Mucosa of descending colon (tissue), 3 donors: ENCODE measurements at regions not wholly inside any gene's neighbourhood (a gene's known extent, or its start where the extent isn't known, plus 50 kb on each side); places are given as distances from the start of the nearest gene placed in this dataset.

Experiments
- ATAC-seq: fragments of 200-7000 bp; cut with Tn5 transposase; one replicate; pipeline ENCODE4 v1.9.1; 2020; ENCODE audit warnings: mild to moderate bottlenecking, moderate library complexity
- DNase-seq, 3 donors: peaks; one replicate each; pipeline ENCODE4 v3.0.0-alpha.2; 2020
- H3K36me3 ChIP-seq: fragments of 200-600 bp; one replicate; pipeline ENCODE4 v1.8.0; 2021; ENCODE audit warnings: low read depth, mild to moderate bottlenecking
- H3K4me1 ChIP-seq: fragments of 200-600 bp; one replicate; pipeline ENCODE4 v1.8.0; 2021; ENCODE audit warnings: low read depth, mild to moderate bottlenecking
- H3K4me3 ChIP-seq: fragments of 200-600 bp; one replicate; pipeline ENCODE4 v1.8.0; 2021; ENCODE audit warnings: mild to moderate bottlenecking
- H3K9me3 ChIP-seq: fragments of 200-600 bp; one replicate; pipeline ENCODE4 v1.8.0; 2021; ENCODE audit warnings: mild to moderate bottlenecking
- intact Hi-C, 2 donors: fragments of 100-400 bp; cut with DNase I in 1 of 2; cut with micrococcal nuclease in 1 of 2; formaldehyde crosslinking; loops; one replicate each; pipeline versions ENCODE4 v1.11.0 to v1.11.1; 2022; cut with DNase I, micrococcal nuclease
- TF ChIP-seq, protein P1 (sequence below): fragments of 200-600 bp; IDR thresholded peaks from one replicate; pipeline ENCODE4 v1.8.0; 2022; ENCODE audit warnings: antibody characterized with exemption, mild to moderate bottlenecking
- donor health status: DM: no; HTN: no; CAD: no; lungs with moderate emphysema.
- donor health status: DM: no; HTN: no; CAD: no.
- donor health status: DM: no; HTN: yes; CAD: no.

DNA sequence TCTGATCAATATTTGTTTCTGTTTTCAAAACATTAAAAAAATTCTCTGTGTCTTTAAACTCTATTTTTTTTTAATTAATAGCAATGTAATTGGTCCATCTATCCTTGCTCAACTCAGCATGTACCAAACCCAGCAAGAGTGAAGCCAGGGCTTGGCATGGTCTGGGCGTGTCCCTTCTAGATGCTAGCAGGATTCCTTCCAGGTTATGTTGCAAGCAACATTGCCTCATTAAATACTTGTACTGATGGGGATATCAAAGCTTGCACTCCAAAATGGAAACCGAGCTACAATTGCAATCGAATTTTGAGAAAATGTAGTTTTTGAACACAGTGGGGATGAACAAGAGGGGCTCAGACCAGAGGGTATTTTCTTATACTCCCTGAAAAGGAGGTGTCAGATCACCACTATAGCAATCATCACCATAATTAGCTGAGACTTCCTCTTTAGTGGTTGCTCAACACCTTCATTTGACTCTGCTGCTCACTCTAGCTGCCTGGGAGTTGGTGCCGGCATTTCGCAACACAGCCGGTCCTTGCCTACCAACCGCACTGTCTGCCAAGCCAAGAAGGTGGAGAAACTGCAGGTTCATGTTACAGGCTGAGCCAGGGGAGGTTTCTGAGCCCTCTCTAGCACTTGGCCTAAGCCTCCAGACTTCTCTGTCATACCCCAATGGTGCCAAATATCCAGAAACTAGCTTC, 67.8 kb upstream of the RALGAPA2 start:
- DNase-seq (peak; percentile 63 to 86 (median 72)), ATAC-seq (peak; percentile 94)
- no peaks in the 10 kb centered on the region for H3K36me3 ChIP-seq
- intact Hi-C loops: no loop called here
- TF ChIP-seq, protein P1, sequence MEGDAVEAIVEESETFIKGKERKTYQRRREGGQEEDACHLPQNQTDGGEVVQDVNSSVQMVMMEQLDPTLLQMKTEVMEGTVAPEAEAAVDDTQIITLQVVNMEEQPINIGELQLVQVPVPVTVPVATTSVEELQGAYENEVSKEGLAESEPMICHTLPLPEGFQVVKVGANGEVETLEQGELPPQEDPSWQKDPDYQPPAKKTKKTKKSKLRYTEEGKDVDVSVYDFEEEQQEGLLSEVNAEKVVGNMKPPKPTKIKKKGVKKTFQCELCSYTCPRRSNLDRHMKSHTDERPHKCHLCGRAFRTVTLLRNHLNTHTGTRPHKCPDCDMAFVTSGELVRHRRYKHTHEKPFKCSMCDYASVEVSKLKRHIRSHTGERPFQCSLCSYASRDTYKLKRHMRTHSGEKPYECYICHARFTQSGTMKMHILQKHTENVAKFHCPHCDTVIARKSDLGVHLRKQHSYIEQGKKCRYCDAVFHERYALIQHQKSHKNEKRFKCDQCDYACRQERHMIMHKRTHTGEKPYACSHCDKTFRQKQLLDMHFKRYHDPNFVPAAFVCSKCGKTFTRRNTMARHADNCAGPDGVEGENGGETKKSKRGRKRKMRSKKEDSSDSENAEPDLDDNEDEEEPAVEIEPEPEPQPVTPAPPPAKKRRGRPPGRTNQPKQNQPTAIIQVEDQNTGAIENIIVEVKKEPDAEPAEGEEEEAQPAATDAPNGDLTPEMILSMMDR: no peak
- H3K4me3 ChIP-seq: no peak overlapping the region
- H3K4me1 ChIP-seq: peaks cover 22% of the 10 kb centered on the region
- no peaks in the 10 kb centered on the region for H3K9me3 ChIP-seq

DNA sequence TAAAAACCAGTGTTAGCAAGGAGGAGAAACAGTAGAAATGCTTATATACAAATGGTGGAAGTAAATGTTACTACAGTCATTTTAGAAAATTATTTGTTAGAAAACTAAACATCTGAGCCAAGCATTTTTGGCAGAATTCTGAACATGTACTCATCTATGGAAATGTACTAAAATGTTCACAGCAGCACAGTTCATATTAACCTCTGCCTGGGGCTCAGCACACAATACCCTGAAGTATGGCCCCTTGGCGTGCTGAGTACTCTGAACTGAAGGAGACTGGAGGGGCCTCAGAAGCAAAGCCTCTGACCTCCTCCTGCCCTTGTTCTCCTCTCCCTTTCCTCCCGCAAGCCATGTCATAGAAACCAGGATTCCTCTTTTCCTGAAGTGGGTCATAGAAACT, 66.2 kb upstream of the RALGAPA2 start:
- H3K4me1 ChIP-seq: peaks cover 22% of the 10 kb centered on the region
- H3K36me3 ChIP-seq: no peaks in the 10 kb centered on the region
- ATAC-seq (no peak), DNase-seq (no peak)
- TF ChIP-seq, protein P1: no peak
- no peaks in the 10 kb centered on the region for H3K9me3 ChIP-seq
- no peak overlapping the region for H3K4me3 ChIP-seq
- intact Hi-C loops: no loop called here

DNA sequence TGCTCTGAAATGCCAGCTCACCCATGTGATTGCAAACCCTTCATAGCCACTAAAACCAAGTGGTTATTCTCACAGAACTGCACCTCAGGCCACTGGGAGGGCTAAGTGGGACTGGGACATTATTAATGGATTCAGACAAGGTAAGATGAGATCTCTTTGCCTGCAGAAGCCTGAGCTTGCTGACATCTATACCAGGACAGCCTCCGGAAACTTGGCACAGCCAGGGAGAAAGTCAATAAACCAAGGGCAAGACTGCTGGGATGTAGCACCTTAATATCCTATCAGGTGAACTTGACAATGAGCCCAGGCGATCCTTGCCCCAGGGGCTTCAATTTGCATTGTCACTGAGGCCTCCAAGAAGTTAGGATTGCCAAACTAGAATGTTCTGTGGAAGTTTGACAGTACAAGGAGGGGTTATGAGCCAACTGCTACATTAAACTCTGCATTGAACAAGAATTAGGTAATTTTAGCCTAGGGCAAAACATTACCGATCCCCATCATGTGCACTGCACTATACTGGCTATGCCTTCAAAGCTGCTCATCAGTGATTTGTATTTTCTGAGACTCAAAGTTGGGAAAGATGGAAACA, 60.1 kb upstream of the RALGAPA2 start:
- Histone ChIP-seq H3K9me3 (no peaks in the 10 kb centered on the region), H3K4me3 (no peak overlapping the region), H3K4me1 (no peaks in the 10 kb centered on the region), H3K36me3 (no peaks in the 10 kb centered on the region)
- ATAC-seq: no peak
- no peak for DNase-seq
- intact Hi-C loops: no loop called here
- TF ChIP-seq, protein P1: no peak

GRCh38 chr20:20768202-20768815, 55.9 kb upstream of the RALGAPA2 start:
- Histone ChIP-seq H3K36me3 (no peaks in the 10 kb centered on the region), H3K9me3 (no peaks in the 10 kb centered on the region), H3K4me3 (no peak overlapping the region), H3K4me1 (no peaks in the 10 kb centered on the region)
- DNase-seq: no peak
- ATAC-seq: no peak
- TF ChIP-seq, protein P1: no peak
- intact Hi-C loops: no loop called here

DNA sequence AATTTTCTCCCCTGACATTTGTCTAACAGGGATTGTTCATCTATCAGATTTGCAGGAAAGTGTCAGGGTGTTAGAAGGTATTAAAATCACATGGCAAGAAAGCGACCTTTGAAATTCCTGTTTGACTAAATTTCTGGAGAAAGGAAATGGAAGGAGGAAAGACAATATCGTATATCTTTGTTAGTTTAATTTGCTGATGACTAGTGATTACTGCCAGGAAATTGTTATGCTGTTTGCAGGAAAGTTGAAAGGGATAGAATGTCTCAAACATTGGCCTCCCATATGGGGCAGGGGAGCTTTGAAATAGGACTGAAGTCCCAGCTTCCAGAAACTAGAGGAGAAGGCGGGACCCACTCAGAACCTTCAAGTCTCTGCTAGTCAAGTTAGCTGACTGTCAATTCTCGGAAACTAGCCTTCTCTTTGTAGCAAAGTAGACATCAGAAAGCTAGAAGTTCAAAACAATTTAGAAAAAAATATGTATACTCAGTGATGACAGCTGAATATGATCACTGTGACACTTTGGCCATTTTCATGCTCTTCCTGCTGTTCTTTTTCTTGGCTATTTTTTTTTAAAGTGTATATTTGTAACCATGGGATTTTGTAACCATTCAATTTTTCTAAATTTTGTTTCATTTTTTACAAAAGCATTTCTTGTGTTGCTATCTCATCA, 53.4 kb upstream of the RALGAPA2 start:
- Histone ChIP-seq H3K36me3 (no peaks in the 10 kb centered on the region), H3K9me3 (no peaks in the 10 kb centered on the region), H3K4me3 (no peak overlapping the region), H3K4me1 (no peaks in the 10 kb centered on the region)
- intact Hi-C loops: no loop called here
- DNase-seq (no peak), ATAC-seq (peak; percentile 55)
- TF ChIP-seq, protein P1: no peak
